Chondrocyte (in vitro differentiated cells): ENCODE measurements at regions not wholly inside any gene's neighbourhood (a gene's known extent, or its start where the extent isn't known, plus 50 kb on each side); places are given as distances from the start of the nearest gene placed in this dataset.

ENCODE experiments used
- DNase-seq: peaks from one replicate; pipeline ENCODE4 v3.0.0; 2021; ENCODE audit warnings: mixed read lengths, low spot score
- H3K27ac Mint-ChIP-seq: one replicate; pipeline ENCODE4 v1.8.0; 2021; ENCODE audit warnings: mild to moderate bottlenecking, moderate library complexity, mixed read lengths; ENCODE audit not compliant: unreplicated experiment
- H3K27me3 Mint-ChIP-seq: 2 replicates; pipeline ENCODE4 v1.8.0; 2021; ENCODE audit warnings: low read depth, mixed read lengths
- H3K36me3 Mint-ChIP-seq: 2 replicates; pipeline ENCODE4 v1.8.0; 2021; ENCODE audit warnings: low read depth, mixed read lengths
- H3K4me1 Mint-ChIP-seq: 2 replicates; pipeline ENCODE4 v1.8.0; 2021; ENCODE audit warnings: low read depth, mild to moderate bottlenecking, mixed read lengths
- H3K4me3 Mint-ChIP-seq: one replicate; pipeline ENCODE4 v1.8.0; 2021; ENCODE audit warnings: mild to moderate bottlenecking, moderate library complexity, mixed read lengths; ENCODE audit not compliant: unreplicated experiment
- H3K9me3 Mint-ChIP-seq: 2 replicates; pipeline ENCODE4 v1.8.0; 2021; ENCODE audit warnings: low read depth, mixed read lengths
- TF ChIP-seq, protein P1 (sequence below): fragments of 200-600 bp; sonication (generic); IDR thresholded peaks from 2 replicates; pipeline ENCODE4 v1.5.0; 2021; ENCODE audit warnings: antibody characterized with exemption, mild to moderate bottlenecking, moderate library complexity

DNA sequence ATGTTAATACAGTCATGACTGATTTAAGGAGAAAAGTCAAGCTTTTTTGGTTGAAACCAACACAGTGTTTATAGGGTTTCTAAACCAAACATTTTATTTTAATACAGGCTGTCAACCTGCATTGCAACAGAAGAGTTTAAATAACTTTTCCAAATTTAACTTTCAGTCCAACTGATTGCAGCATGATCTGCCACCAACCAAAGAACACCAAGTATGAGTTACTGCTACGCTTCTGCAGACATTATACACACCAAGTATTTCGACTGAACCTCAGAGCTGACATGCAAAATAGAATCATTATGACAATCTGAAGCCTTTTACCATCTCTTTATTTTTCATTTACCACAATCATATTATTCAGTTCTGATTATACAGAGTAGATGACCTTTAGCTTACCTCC lies 151.2 kb upstream of the DST start:
- Mint-ChIP-seq H3K4me3 (no peak overlapping the region), H3K27ac (peak overlapping the region; percentile 24), H3K4me1 (peaks cover 70% of the 10 kb centered on the region), H3K27me3 (no peaks in the 10 kb centered on the region), H3K9me3 (no peaks in the 10 kb centered on the region), H3K36me3 (no peaks in the 10 kb centered on the region)
- DNase-seq = no peak
- TF ChIP-seq, protein P1, sequence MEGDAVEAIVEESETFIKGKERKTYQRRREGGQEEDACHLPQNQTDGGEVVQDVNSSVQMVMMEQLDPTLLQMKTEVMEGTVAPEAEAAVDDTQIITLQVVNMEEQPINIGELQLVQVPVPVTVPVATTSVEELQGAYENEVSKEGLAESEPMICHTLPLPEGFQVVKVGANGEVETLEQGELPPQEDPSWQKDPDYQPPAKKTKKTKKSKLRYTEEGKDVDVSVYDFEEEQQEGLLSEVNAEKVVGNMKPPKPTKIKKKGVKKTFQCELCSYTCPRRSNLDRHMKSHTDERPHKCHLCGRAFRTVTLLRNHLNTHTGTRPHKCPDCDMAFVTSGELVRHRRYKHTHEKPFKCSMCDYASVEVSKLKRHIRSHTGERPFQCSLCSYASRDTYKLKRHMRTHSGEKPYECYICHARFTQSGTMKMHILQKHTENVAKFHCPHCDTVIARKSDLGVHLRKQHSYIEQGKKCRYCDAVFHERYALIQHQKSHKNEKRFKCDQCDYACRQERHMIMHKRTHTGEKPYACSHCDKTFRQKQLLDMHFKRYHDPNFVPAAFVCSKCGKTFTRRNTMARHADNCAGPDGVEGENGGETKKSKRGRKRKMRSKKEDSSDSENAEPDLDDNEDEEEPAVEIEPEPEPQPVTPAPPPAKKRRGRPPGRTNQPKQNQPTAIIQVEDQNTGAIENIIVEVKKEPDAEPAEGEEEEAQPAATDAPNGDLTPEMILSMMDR = no peak

DNA sequence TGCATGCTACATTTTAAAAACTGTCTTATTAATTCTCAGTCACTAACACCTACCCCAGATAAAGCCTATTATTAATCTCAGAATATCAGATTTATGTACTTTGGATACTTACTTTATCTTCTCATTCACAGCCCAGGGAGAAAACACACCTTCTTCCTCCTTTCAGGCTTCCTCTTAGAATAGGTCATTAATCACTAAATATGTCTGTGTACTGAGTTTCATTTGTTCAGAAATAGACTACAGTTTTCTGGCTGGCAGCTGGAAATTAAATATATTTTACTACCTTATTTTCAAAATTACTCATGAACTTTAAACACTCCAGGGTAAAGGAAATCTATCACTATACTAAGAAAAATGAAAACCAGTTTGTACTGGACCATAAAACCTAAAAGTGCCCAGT lies 147.7 kb upstream of the DST start:
- H3K4me1 Mint-ChIP-seq = peaks cover 70% of the 10 kb centered on the region
- H3K36me3 Mint-ChIP-seq = peaks cover 3% of the 10 kb centered on the region
- no peak for DNase-seq
- no peak overlapping the region for H3K4me3 Mint-ChIP-seq
- no peaks in the 10 kb centered on the region for H3K27me3 Mint-ChIP-seq
- peak overlapping the region; percentile 57 for H3K27ac Mint-ChIP-seq
- TF ChIP-seq, protein P1 = no peak
- no peaks in the 10 kb centered on the region for H3K9me3 Mint-ChIP-seq

GRCh38 chr6:56789879-56790278 lies 147.2 kb upstream of the DST start:
- Mint-ChIP-seq H3K4me3 (no peak overlapping the region), H3K27me3 (no peaks in the 10 kb centered on the region), H3K36me3 (peaks cover 3% of the 10 kb centered on the region), H3K4me1 (peaks cover 64% of the 10 kb centered on the region), H3K9me3 (no peaks in the 10 kb centered on the region), H3K27ac (no peak overlapping the region)
- TF ChIP-seq, protein P1 = no peak
- no peak for DNase-seq

DNA sequence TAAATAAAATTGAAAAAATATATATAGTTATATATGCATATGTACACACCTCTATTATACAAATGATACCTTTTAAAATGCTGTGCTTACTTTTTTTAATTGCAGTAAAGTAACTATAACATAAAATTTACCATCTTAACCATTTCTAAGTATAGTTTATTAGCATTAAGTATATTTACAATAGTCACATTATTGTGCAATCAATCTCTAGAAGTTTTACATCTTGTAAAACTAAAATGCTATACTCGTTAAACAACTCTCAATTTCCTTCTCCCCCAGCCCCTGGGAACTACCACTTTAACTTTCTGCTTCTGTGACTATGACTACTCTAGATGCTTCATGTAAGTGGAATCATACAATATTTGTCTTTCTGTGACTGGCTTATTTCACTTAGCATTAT lies 146.7 kb upstream of the DST start:
- Mint-ChIP-seq H3K27ac (no peak overlapping the region), H3K27me3 (no peaks in the 10 kb centered on the region), H3K4me3 (no peak overlapping the region), H3K36me3 (peaks cover 3% of the 10 kb centered on the region), H3K9me3 (no peaks in the 10 kb centered on the region), H3K4me1 (peaks cover 59% of the 10 kb centered on the region)
- DNase-seq = no peak
- TF ChIP-seq, protein P1 = no peak

- Mint-ChIP-seq H3K27ac (peak overlapping the region; percentile 93), H3K36me3 (peaks cover 4% of the 10 kb centered on the region), H3K4me1 (peaks cover 50% of the 10 kb centered on the region), H3K27me3 (no peaks in the 10 kb centered on the region), H3K4me3 (no peak overlapping the region), H3K9me3 (no peaks in the 10 kb centered on the region)
- no peak for DNase-seq
- TF ChIP-seq, protein P1 = no peak
Measured at GRCh38 chr6:56787209-56787608, 144.5 kb upstream of the DST start.
